ENCODE measurements at regions not wholly inside any gene's neighbourhood (a gene's known extent, or its start where the extent isn't known, plus 50 kb on each side); places are given as distances from the start of the nearest gene placed in this dataset.

DNA sequence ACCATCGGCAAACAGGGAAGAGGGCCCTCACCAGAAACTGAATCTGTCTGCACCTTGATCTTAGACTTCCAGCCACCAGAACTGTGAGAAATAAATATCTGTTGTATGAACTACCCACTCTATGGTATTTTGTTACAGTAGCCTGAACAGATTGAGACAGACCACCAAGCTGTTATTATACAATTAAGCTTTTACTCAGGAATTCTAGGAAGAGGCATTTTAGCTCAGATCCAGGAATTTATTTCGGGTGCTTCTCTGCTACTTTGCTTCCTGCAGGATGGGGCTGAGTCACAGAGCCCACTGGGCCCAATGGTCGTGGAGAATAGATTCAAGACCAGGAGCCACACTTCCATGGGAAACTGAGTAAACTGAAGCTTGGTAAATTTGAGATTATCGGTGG, 145.5 kb upstream of the PFN2 start:
- no peak for DNase-seq

- DNase-seq = no peak
Observed at GRCh38 chr3:150114873-150115540, 144.3 kb upstream of the PFN2 start.

DNA sequence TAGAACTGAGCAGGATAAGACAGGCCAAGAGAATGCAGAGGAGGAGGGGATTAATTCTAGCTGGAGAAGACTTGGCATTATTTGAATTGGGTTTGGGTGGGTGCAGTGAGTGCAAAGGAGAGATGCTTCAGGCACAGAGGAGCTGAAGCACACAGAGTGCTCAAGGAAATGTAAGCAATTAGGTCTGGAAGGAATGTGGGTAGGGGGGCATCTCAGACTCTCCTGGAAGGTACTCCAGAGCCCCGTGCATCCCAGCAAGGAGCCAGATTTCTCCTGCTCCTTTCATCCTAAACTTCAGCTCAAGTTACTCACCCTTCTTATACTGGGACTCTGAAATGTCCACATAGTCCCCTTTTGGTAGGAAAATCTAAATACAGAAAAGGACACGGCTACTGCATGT, 143.6 kb upstream of the PFN2 start:
- DNase-seq = no peak

- no peak for DNase-seq
Observed at GRCh38 chr3:150110097-150110496, 139.4 kb upstream of the PFN2 start.

- peak; percentile 47 for DNase-seq
Observed at GRCh38 chr3:150107429-150108175, 136.9 kb upstream of the PFN2 start.

DNA sequence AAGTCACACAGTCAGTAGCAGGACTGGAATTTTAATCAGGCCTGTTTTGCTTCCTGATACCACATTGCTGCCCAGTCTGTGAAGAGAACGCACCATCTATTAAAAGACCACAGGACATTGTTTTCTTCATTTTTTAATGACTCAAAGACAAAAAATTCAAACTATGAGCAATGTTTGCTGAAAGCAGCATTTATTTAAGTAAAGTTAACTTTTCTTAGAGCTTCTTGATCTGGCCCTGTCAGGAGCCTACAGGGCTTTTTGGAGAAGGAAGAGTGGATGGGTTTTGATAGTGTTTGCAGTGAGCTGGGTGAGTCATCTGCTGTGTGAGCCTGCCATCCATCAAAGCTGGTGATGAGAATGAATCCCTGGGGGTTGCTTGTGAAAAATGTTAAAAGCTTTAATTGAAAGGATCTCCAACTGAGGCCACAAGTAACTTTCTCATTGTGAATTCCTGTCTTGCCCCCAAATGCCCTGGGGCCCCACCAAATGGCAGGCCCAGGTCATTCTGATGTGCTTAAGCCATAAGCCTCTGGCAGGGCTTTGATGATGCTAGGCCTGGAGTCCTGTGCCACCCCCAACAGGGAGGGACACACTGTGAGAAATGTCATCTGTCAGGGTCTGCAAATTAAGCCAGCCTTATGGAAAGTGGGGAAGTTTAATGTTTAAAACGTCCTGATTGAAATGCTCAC, 136.2 kb upstream of the PFN2 start:
- peak; percentile 44 for DNase-seq

GRCh38 chr3:150105886-150106612, 135.4 kb upstream of the PFN2 start:
- DNase-seq = no peak

- DNase-seq = no peak
Observed at GRCh38 chr3:150105025-150105424, 134.3 kb upstream of the PFN2 start.

- DNase-seq = no peak
Observed at GRCh38 chr3:150104564-150104963, 133.9 kb upstream of the PFN2 start.

GRCh38 chr3:150101016-150101415, 130.3 kb upstream of the PFN2 start:
- DNase-seq = no peak

DNA sequence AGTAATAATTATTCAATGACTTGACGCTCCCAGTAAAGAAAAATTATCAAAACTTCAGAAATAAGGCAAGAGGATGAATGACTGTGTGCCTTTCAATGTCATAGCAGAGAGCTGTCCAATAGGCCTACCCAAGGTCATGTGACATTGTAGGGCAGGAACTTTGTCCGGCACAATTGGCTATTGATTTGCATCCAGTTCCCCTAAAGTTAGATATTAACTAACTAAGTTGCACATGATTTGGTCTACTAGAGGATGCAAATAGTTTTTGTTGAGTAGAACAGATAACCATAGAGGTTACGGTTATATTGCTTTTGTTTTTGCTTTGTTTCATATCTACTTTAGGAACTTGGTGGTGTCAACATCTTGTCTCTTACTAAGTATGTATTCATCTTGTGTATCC, 127.9 kb upstream of the PFN2 start:
- no peak for DNase-seq

GRCh38 chr3:150097588-150097890, 126.8 kb upstream of the PFN2 start:
- DNase-seq = no peak

- no peak for DNase-seq
Observed at GRCh38 chr3:150096700-150097587, 126.2 kb upstream of the PFN2 start.

DNA sequence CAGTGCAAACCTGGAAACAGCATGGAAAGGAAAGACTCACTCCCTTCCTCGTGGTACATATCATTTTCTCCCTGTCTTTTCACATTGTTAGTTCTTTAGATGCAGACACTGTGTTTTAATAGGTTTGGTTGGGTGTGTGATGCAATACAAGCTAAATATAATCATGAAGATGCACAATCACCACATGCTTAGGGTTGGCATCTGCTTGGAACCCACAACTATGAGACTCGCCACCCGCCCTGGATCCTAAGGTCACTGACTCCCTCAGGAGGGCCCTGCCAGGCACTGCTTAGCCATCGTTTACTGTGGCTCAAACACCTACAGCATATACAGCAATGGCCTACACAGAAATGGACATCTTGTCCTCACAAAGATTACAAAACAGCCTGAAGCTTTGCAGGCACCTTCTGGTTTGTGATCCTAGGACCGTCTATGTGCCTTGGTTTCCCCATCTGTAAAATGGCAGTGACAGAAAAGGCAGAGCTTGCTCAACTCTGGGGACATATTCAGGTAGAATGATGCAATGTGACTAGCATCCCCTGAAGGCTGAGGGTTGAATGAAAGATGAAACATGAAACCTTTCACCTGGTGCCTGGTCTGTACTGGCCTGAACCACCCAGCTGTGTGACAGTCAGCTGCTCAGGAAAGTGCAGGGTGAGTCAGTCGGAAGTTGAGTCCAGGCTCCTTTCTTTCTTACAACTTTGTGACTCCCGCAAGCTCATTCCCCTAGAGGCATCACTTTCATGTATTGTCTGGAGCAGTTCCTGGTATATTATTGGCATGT, 123.6 kb upstream of the PFN2 start:
- no peak for DNase-seq

- peak; percentile 56 for DNase-seq
Observed at GRCh38 chr3:150091626-150092025, 120.9 kb upstream of the PFN2 start.

- no peak for DNase-seq
Observed at GRCh38 chr3:150090877-150091276, 120.2 kb upstream of the PFN2 start.

- no peak for DNase-seq
Observed at GRCh38 chr3:150090006-150090405, 119.3 kb upstream of the PFN2 start.

DNA sequence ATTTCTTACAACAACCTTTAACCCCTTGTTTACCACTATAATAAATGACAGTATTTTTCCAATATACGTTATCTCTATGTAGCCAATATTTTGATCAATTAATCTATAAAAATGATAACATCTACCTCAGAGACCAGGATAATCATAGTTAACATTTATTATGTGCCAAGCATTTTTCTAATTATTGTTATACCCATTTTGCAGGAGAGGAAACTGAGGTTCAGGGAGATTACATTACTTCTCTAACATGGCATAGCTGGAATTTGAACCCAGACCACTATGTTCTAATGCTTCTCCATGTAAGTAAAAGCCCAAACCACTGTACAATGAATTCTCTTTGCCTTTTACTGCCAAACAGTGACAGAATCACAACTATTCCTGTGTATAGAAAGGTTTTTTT, 113.4 kb upstream of the PFN2 start:
- DNase-seq = no peak

DNA sequence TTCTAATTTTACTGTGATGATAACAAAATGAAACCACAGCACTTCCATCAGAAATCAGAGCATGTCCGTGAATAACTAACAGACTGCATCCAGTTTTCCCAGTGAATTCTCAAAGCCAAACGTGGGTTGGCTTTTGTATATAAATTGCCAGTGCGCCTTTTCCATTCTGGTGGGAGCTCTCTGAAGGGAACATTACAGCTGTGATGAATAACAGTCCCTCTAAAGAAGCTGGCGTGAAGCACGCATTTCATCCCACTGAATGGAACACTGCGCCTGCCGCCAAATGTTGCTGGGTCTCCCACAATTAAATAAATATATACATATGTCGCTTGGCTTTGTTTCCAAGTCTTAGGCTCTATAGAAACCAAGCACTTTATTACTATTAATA, 113.0 kb upstream of the PFN2 start:
- peak; percentile 42 for DNase-seq

GRCh38 chr3:150082898-150083654, 112.4 kb upstream of the PFN2 start:
- no peak for DNase-seq

DNA sequence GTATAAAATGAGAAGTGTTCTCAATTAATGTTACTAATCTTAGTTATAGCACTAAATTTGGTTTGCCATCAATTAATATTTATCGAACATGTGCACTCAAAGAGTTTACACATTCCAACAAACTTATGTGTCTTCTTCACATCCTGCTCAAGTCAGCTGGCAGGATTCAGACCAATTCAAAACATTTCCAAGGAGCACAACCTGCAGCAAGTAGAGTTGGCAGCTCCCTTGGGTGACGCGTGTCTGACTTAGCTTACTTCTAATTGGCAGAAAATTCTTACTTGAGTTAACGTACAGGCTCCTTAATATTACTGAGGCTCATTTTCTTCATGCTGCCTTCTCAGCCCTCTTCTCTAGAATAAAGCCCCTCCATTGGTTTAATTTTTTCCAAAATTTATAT, 110.4 kb upstream of the PFN2 start:
- DNase-seq = no peak
